H9 (cell line): ENCODE measurements at regions not wholly inside any gene's neighbourhood (a gene's known extent, or its start where the extent isn't known, plus 50 kb on each side); places are given as distances from the start of the nearest gene placed in this dataset.

Source experiments
- DNase-seq: peaks from one replicate; pipeline ENCODE4 v3.0.0-alpha.2; 2017
- H2AFZ ChIP-seq: one replicate; pipeline ENCODE4 v1.6.1; 2013; ENCODE audit warnings: mild to moderate bottlenecking, low read length, control low read depth, moderate library complexity
- H2AK5ac ChIP-seq: 2 replicates; pipeline ENCODE4 v1.6.1; 2013; ENCODE audit warnings: low read length, control low read depth, mixed read lengths; ENCODE audit not compliant: insufficient read length
- H2BK120ac ChIP-seq: one replicate; pipeline ENCODE4 v1.6.1; 2013; ENCODE audit warnings: low read depth, mild to moderate bottlenecking, low read length, control low read depth, inconsistent platforms; ENCODE audit not compliant: poor library complexity, severe bottlenecking
- H2BK12ac ChIP-seq: 2 replicates; pipeline ENCODE4 v1.6.1; 2013; ENCODE audit warnings: low read length, control low read depth, mixed read lengths, low read depth; ENCODE audit not compliant: insufficient read length
- H2BK15ac ChIP-seq: 2 replicates; pipeline ENCODE4 v1.6.1; 2013; ENCODE audit warnings: low read depth, low read length, control low read depth
- H2BK20ac ChIP-seq: one replicate; pipeline ENCODE4 v1.6.1; 2013; ENCODE audit warnings: low read depth, mild to moderate bottlenecking, low read length, control low read depth, inconsistent platforms; ENCODE audit not compliant: poor library complexity, severe bottlenecking
- H2BK5ac ChIP-seq: 2 replicates; pipeline ENCODE4 v1.6.1; 2013; ENCODE audit warnings: low read length, control low read depth, mixed read lengths; ENCODE audit not compliant: insufficient read length
- H3K14ac ChIP-seq: 2 replicates; pipeline ENCODE4 v1.6.1; 2013; ENCODE audit warnings: low read length, control low read depth; ENCODE audit not compliant: insufficient read depth
- H3K18ac ChIP-seq: 2 replicates; pipeline ENCODE4 v1.6.1; 2013; ENCODE audit warnings: low read depth, mild to moderate bottlenecking, mixed read lengths, low read length, control low read depth; ENCODE audit not compliant: insufficient read length
- H3K23ac ChIP-seq: 2 replicates; pipeline ENCODE4 v1.6.1; 2013; ENCODE audit warnings: low read length, control low read depth, mixed read lengths, low read depth; ENCODE audit not compliant: insufficient read length
- H3K23me2 ChIP-seq: 2 replicates; pipeline ENCODE4 v1.6.1; 2013; ENCODE audit warnings: low read depth, mild to moderate bottlenecking, mixed read lengths, low read length, control low read depth; ENCODE audit not compliant: insufficient read length, poor library complexity, severe bottlenecking
- H3K27ac ChIP-seq: 2 replicates; pipeline ENCODE4 v1.5.1; 2013; ENCODE audit warnings: low read length, control low read depth, mixed read lengths, low read depth; ENCODE audit not compliant: insufficient read length
- H3K27me3 ChIP-seq: 2 replicates; pipeline ENCODE4 v1.6.1; 2013; ENCODE audit warnings: low read length, control low read depth, inconsistent platforms; ENCODE audit not compliant: insufficient read depth
- H3K4ac ChIP-seq: 2 replicates; pipeline ENCODE4 v1.6.1; 2013; ENCODE audit warnings: low read depth, mild to moderate bottlenecking, control low read depth, inconsistent platforms, low read length, moderate library complexity
- H3K4me1 ChIP-seq: 2 replicates; pipeline ENCODE4 v1.6.1; 2013; ENCODE audit warnings: low read length, control low read depth, inconsistent platforms; ENCODE audit not compliant: insufficient read depth
- H3K4me2 ChIP-seq: 2 replicates; pipeline ENCODE4 v1.6.1; 2013; ENCODE audit warnings: low read length, control low read depth, mixed read lengths; ENCODE audit not compliant: insufficient read length, insufficient read depth
- H3K56ac ChIP-seq: 2 replicates; pipeline ENCODE4 v1.6.1; 2013; ENCODE audit warnings: low read depth, mild to moderate bottlenecking, mixed read lengths, low read length, control low read depth; ENCODE audit not compliant: insufficient read length
- H3K79me1 ChIP-seq: 2 replicates; pipeline ENCODE4 v1.6.1; 2013; ENCODE audit warnings: low read depth, mild to moderate bottlenecking, moderate library complexity, low read length, control low read depth, inconsistent platforms; ENCODE audit not compliant: insufficient read depth, poor library complexity, severe bottlenecking
- H3K79me2 ChIP-seq: 2 replicates; pipeline ENCODE4 v1.6.1; 2013; ENCODE audit warnings: low read length, control low read depth, inconsistent platforms; ENCODE audit not compliant: insufficient read depth
- H3K9ac ChIP-seq: 2 replicates; pipeline ENCODE4 v1.6.1; 2013; ENCODE audit warnings: low read length, control low read depth, mixed read lengths; ENCODE audit not compliant: insufficient read length; ENCODE audit errors: extremely low read depth
- H3K9me3 ChIP-seq: one replicate; pipeline ENCODE4 v1.6.1; 2013; ENCODE audit warnings: low read depth, low read length, inconsistent platforms; ENCODE audit not compliant: control insufficient read depth
- H3T11ph ChIP-seq: one replicate; pipeline ENCODE4 v1.6.1; 2013; ENCODE audit warnings: mild to moderate bottlenecking, low read length, control low read depth, inconsistent platforms
- H4K20me1 ChIP-seq: one replicate; pipeline ENCODE4 v1.6.1; 2013; ENCODE audit not compliant: control insufficient read depth, insufficient read length, insufficient read depth
- H4K5ac ChIP-seq: 2 replicates; pipeline ENCODE4 v1.6.1; 2013; ENCODE audit warnings: low read depth, mild to moderate bottlenecking, mixed read lengths, low read length, control low read depth; ENCODE audit not compliant: insufficient read length
- H4K8ac ChIP-seq: replicated peaks from 2 replicates; pipeline ENCODE4 v1.6.1; 2013; ENCODE audit warnings: low read length, control low read depth, mixed read lengths, low read depth; ENCODE audit not compliant: insufficient read length
- H4K91ac ChIP-seq: 2 replicates; pipeline ENCODE4 v1.6.1; 2013; ENCODE audit warnings: low read depth, mild to moderate bottlenecking, moderate library complexity, mixed read lengths, low read length, control low read depth; ENCODE audit not compliant: insufficient read length
- H3K27ac Mint-ChIP-seq, 3 experiments: 2 replicates in 2 of 3; 3 replicates in 1 of 3; pipeline ENCODE4 v1.8.0; 2020 to 2021; ENCODE audit warnings: mixed read lengths in 3 of 3, mild to moderate bottlenecking in 1 of 3, moderate library complexity in 1 of 3
- H3K27me3 Mint-ChIP-seq: 2 replicates; pipeline ENCODE4 v1.8.0; 2021; ENCODE audit warnings: low read depth, mild to moderate bottlenecking, moderate library complexity, mixed read lengths
- H3K36me3 Mint-ChIP-seq, 3 experiments: 2 replicates in 2 of 3; 3 replicates in 1 of 3; pipeline ENCODE4 v1.8.0; 2020 to 2021; ENCODE audit warnings: low read depth in 3 of 3, mixed read lengths in 3 of 3; ENCODE audit not compliant: insufficient read depth in 1 of 3
- H3K4me1 Mint-ChIP-seq, 2 experiments: 2 replicates each; pipeline ENCODE4 v1.8.0; 2020; ENCODE audit warnings: mixed read lengths in 2 of 2
- H3K4me3 Mint-ChIP-seq, 2 experiments: 2 replicates in 1 of 2; 3 replicates in 1 of 2; pipeline ENCODE4 v1.8.0; 2020 to 2021; ENCODE audit warnings: mild to moderate bottlenecking in 2 of 2, mixed read lengths in 2 of 2, moderate library complexity in 1 of 2
- H3K9me3 Mint-ChIP-seq, 2 experiments: 2 replicates in 1 of 2; 3 replicates in 1 of 2; pipeline ENCODE4 v1.8.0; 2020; ENCODE audit warnings: mild to moderate bottlenecking in 2 of 2, mixed read lengths in 2 of 2, moderate library complexity in 1 of 2
- WGBS: extraction: QIAGEN DNeasy Blood & Tissue Kit; methylation state at CpG from one replicate; pipeline ENCODE4 v1.1.7; 2013; ENCODE audit warnings: missing lambda C conversion rate, low lambda C conversion rate, mixed read lengths; ENCODE audit not compliant: insufficient read length; ENCODE audit errors: extremely low coverage; 5-methylcytosine and 5-hydroxymethylcytosine counted together
- TF ChIP-seq, protein P1 (sequence below): fragments of 200-600 bp; sonication (generic); conservative IDR thresholded peaks from 3 replicates; pipeline ENCODE4 v1.8.0; 2021; ENCODE audit warnings: antibody characterized with exemption, mild to moderate bottlenecking

DNA sequence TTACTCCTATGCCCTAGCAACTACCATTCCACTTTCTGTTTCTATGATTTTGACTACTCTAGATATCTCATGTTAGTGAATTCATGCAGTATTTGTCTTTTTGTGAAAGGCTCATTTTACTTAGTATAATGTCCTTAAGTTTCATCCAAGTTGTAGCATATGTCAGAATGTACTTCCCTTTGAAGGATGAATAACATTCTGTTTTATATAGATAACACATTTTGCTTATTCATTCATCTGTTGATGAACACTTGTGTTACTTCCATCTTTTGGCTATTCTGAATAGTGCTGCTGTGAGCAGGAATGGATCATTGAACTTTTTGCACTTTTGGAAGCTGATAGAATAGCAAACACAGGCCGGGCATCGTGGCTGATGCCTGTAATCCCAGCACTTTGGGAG lies 140.2 kb upstream of the MYO10 start:
- no peak for DNase-seq
- Histone ChIP-seq H2BK20ac (no peak overlapping the region), H3K79me2 (no peaks in the 10 kb centered on the region), H3T11ph (no peak overlapping the region), H4K5ac (no peak overlapping the region), H2BK12ac (no peak overlapping the region), H3K23ac (no peak overlapping the region), H3K23me2 (no peaks in the 10 kb centered on the region), H2AFZ (no peak overlapping the region), H3K79me1 (no peaks in the 10 kb centered on the region), H3K18ac (no peak overlapping the region), H3K4ac (no peak overlapping the region), H2BK15ac (no peak overlapping the region), H3K4me2 (no peak overlapping the region), H2BK5ac (no peak overlapping the region), H2AK5ac (no peak overlapping the region), H4K91ac (no peak overlapping the region), H3K56ac (no peak overlapping the region), H4K8ac (no peak overlapping the region), H3K14ac (no peak overlapping the region), H2BK120ac (no peak overlapping the region), H3K27me3 (no peaks in the 10 kb centered on the region), H3K27ac (no peak overlapping the region), H3K4me1 (no peaks in the 10 kb centered on the region), H3K9me3 (no peaks in the 10 kb centered on the region), H4K20me1 (no peaks in the 10 kb centered on the region), H3K9ac (no peak overlapping the region)
- H3K27ac Mint-ChIP-seq = no peak overlapping the region
- H3K36me3 Mint-ChIP-seq = no peaks in the 10 kb centered on the region
- WGBS = no CpG with 5 or more reads among the region's 2 CpGs
- TF ChIP-seq, protein P1, sequence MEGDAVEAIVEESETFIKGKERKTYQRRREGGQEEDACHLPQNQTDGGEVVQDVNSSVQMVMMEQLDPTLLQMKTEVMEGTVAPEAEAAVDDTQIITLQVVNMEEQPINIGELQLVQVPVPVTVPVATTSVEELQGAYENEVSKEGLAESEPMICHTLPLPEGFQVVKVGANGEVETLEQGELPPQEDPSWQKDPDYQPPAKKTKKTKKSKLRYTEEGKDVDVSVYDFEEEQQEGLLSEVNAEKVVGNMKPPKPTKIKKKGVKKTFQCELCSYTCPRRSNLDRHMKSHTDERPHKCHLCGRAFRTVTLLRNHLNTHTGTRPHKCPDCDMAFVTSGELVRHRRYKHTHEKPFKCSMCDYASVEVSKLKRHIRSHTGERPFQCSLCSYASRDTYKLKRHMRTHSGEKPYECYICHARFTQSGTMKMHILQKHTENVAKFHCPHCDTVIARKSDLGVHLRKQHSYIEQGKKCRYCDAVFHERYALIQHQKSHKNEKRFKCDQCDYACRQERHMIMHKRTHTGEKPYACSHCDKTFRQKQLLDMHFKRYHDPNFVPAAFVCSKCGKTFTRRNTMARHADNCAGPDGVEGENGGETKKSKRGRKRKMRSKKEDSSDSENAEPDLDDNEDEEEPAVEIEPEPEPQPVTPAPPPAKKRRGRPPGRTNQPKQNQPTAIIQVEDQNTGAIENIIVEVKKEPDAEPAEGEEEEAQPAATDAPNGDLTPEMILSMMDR = no peak
- H3K4me1 Mint-ChIP-seq = no peaks in the 10 kb centered on the region
- H3K4me3 Mint-ChIP-seq = no peak overlapping the region; a peak in 1 of 5 replicates
- no peaks in the 10 kb centered on the region; the same call in 1 of the 2 replicates for H3K27me3 Mint-ChIP-seq
- no peaks in the 10 kb centered on the region for H3K9me3 Mint-ChIP-seq
